Sigmoid colon (tissue), 4 donors: ENCODE measurements at regions not wholly inside any gene's neighbourhood (a gene's known extent, or its start where the extent isn't known, plus 50 kb on each side); places are given as distances from the start of the nearest gene placed in this dataset.

Source experiments
- EP300 ChIP-seq, 4 donors: sonication (generic); formaldehyde crosslinking; IDR thresholded peaks; one replicate each; pipeline ENCODE4 v1.6.1; 2017; ENCODE audit warnings: antibody characterized with exemption in 4 of 4
- POLR2A ChIP-seq, 2 donors: fragments of 450-650 bp; IDR thresholded peaks; one replicate each; pipeline ENCODE4 v1.6.1; 2016; ENCODE audit warnings: antibody characterized with exemption in 2 of 2, mild to moderate bottlenecking in 2 of 2, moderate library complexity in 2 of 2
- TF ChIP-seq, protein P1 (sequence below), 4 experiments: fragments of 450-650 bp in 3 of 4; fragments of 200-600 bp in 1 of 4; IDR thresholded peaks; one replicate each; pipeline ENCODE4 v1.5.1; 2016 to 2019; ENCODE audit warnings: antibody characterized with exemption in 4 of 4, mild to moderate bottlenecking in 3 of 4, moderate library complexity in 2 of 4

DNA sequence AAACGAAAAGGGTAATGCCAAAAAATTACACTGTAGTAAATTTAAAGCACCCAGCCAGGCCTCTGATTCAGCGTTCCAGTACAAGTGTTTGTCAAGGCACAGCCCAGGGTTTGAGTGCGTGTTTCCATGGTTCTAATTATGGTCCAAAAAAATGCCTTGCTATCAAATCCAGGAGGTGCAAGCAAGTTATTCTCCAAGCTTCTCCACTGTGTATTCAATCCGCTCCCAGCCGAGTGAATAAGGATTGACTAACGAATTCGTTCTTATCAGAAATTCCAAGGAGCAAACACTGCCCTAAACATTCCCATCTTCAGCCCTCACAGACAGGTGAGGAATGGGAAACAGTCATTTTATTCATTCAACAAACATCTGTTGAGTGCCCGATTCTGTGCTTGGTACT lies 103.3 kb upstream of the WWC1 start:
- no peak for TF ChIP-seq POLR2A (IDR thresholded peaks at IDR 0.05)
- TF ChIP-seq, protein P1, sequence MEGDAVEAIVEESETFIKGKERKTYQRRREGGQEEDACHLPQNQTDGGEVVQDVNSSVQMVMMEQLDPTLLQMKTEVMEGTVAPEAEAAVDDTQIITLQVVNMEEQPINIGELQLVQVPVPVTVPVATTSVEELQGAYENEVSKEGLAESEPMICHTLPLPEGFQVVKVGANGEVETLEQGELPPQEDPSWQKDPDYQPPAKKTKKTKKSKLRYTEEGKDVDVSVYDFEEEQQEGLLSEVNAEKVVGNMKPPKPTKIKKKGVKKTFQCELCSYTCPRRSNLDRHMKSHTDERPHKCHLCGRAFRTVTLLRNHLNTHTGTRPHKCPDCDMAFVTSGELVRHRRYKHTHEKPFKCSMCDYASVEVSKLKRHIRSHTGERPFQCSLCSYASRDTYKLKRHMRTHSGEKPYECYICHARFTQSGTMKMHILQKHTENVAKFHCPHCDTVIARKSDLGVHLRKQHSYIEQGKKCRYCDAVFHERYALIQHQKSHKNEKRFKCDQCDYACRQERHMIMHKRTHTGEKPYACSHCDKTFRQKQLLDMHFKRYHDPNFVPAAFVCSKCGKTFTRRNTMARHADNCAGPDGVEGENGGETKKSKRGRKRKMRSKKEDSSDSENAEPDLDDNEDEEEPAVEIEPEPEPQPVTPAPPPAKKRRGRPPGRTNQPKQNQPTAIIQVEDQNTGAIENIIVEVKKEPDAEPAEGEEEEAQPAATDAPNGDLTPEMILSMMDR (IDR thresholded peaks at IDR 0.05): no peak
- no peak for TF ChIP-seq EP300 (IDR thresholded peaks at IDR 0.05)
